ENCODE measurements at regions not wholly inside any gene's neighbourhood (a gene's known extent, or its start where the extent isn't known, plus 50 kb on each side); places are given as distances from the start of the nearest gene placed in this dataset.

DNA sequence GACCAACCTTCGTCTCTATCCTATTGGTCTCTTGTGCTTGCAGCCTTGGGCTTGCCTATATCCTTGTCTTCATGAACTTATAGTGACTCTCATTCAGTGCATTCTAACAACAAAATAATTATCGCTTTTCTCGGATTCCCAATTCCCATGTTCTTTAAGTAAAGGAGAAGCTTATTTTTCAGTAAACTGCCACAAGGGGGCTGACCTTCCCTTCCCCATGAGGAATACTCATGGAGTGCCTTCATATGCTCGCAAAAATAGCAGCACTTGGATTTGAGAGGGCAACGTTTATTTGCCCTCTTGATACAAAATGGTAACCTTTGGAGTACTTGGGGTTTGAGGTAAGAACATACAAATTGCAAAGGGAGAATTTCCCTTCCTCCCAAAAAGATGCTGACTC lies 183.2 kb upstream of the TENT5D start:
- no peak overlapping the region for H3K4me3 Mint-ChIP-seq (ENCODE audit: unreplicated experiment)
- FAIRE-seq = no peak
- no peaks in the 10 kb centered on the region for H3K27me3 Mint-ChIP-seq (ENCODE audit: low read depth, unreplicated experiment)
- Histone ChIP-seq H3K9me3 (ENCODE audit: insufficient read depth, low read depth, low read length) (no peaks in the 10 kb centered on the region), H3K27me3 (ENCODE audit: insufficient read depth, low read length) (no peaks in the 10 kb centered on the region), H4K20me1 (ENCODE audit: insufficient read depth, low read length) (no peaks in the 10 kb centered on the region), H3K36me3 (ENCODE audit: insufficient read depth, low read length) (no peaks in the 10 kb centered on the region), H3K4me3 (ENCODE audit: insufficient read depth, low read depth, low read length) (no peak overlapping the region), H3K79me2 (ENCODE audit: insufficient read depth, low read length) (no peaks in the 10 kb centered on the region), H2AFZ (ENCODE audit: low read depth, low read length) (no peak overlapping the region), H3K9ac (ENCODE audit: low read length) (no peak overlapping the region), H3K4me1 (ENCODE audit: insufficient read depth, low read length) (no peaks in the 10 kb centered on the region), H3K4me2 (ENCODE audit: low read length) (no peak overlapping the region), H3K27ac (ENCODE audit: low read depth, low read length) (no peak overlapping the region)
- no peaks in the 10 kb centered on the region for H3K9me3 Mint-ChIP-seq (ENCODE audit: unreplicated experiment)
- DNase-seq (ENCODE audit: low read depth) = no peak
- peaks cover 2% of the 10 kb centered on the region for H3K4me1 Mint-ChIP-seq (ENCODE audit: low read depth, unreplicated experiment)
- TF ChIP-seq EZH2 (IDR thresholded peaks at IDR 0.05; ENCODE audit: insufficient read depth, low read length) = no peak
- TF ChIP-seq, protein P1, sequence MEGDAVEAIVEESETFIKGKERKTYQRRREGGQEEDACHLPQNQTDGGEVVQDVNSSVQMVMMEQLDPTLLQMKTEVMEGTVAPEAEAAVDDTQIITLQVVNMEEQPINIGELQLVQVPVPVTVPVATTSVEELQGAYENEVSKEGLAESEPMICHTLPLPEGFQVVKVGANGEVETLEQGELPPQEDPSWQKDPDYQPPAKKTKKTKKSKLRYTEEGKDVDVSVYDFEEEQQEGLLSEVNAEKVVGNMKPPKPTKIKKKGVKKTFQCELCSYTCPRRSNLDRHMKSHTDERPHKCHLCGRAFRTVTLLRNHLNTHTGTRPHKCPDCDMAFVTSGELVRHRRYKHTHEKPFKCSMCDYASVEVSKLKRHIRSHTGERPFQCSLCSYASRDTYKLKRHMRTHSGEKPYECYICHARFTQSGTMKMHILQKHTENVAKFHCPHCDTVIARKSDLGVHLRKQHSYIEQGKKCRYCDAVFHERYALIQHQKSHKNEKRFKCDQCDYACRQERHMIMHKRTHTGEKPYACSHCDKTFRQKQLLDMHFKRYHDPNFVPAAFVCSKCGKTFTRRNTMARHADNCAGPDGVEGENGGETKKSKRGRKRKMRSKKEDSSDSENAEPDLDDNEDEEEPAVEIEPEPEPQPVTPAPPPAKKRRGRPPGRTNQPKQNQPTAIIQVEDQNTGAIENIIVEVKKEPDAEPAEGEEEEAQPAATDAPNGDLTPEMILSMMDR (IDR thresholded peaks at IDR 0.05; ENCODE audit: insufficient read depth, low read depth, low read length) = no peak
- H3K27ac Mint-ChIP-seq (ENCODE audit: unreplicated experiment) = no peak overlapping the region
- H3K36me3 Mint-ChIP-seq (ENCODE audit: low read depth, unreplicated experiment) = no peaks in the 10 kb centered on the region

DNA sequence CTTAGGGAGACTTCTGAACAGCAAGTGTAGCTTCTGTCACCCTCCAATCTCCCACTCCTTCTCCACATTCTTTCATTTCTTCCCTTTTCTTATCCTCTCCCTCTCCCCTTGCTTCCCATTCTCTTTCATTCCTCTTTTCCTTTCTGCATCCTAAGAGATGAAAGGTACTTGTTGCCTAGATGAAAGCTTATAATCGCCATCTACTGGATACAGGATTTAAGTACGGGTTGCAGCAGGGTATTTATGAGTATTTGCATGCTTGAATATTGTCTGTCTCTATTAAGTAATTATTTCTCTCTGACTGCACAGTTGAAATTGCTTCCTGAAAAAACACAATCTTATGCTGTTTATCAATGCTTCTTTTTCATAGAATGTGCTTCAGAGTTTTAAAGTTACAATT lies 174.0 kb upstream of the TENT5D start:
- no peak for TF ChIP-seq EZH2 (IDR thresholded peaks at IDR 0.05; ENCODE audit: insufficient read depth, low read length)
- TF ChIP-seq, protein P1 (IDR thresholded peaks at IDR 0.05; ENCODE audit: insufficient read depth, low read depth, low read length) = no peak
- H3K36me3 Mint-ChIP-seq (ENCODE audit: low read depth, unreplicated experiment) = no peaks in the 10 kb centered on the region
- Histone ChIP-seq H3K27ac (ENCODE audit: low read depth, low read length) (no peak overlapping the region), H2AFZ (ENCODE audit: low read depth, low read length) (no peak overlapping the region), H3K27me3 (ENCODE audit: insufficient read depth, low read length) (no peaks in the 10 kb centered on the region), H3K9me3 (ENCODE audit: insufficient read depth, low read depth, low read length) (no peaks in the 10 kb centered on the region), H3K9ac (ENCODE audit: low read length) (no peak overlapping the region), H3K79me2 (ENCODE audit: insufficient read depth, low read length) (no peaks in the 10 kb centered on the region), H3K4me1 (ENCODE audit: insufficient read depth, low read length) (no peaks in the 10 kb centered on the region), H3K4me2 (ENCODE audit: low read length) (no peak overlapping the region), H4K20me1 (ENCODE audit: insufficient read depth, low read length) (no peaks in the 10 kb centered on the region), H3K36me3 (ENCODE audit: insufficient read depth, low read length) (no peaks in the 10 kb centered on the region), H3K4me3 (ENCODE audit: insufficient read depth, low read depth, low read length) (no peak overlapping the region)
- H3K9me3 Mint-ChIP-seq (ENCODE audit: unreplicated experiment) = no peaks in the 10 kb centered on the region
- H3K27me3 Mint-ChIP-seq (ENCODE audit: low read depth, unreplicated experiment) = no peaks in the 10 kb centered on the region
- H3K4me1 Mint-ChIP-seq (ENCODE audit: low read depth, unreplicated experiment) = no peaks in the 10 kb centered on the region
- FAIRE-seq = peak; percentile 72
- no peak overlapping the region for H3K27ac Mint-ChIP-seq (ENCODE audit: unreplicated experiment)
- H3K4me3 Mint-ChIP-seq (ENCODE audit: unreplicated experiment) = no peak overlapping the region
- no peak for DNase-seq (ENCODE audit: low read depth)

- Histone ChIP-seq H3K4me3 (ENCODE audit: insufficient read depth, low read depth, low read length) (no peak overlapping the region), H3K27me3 (ENCODE audit: insufficient read depth, low read length) (no peaks in the 10 kb centered on the region), H3K36me3 (ENCODE audit: insufficient read depth, low read length) (no peaks in the 10 kb centered on the region), H3K4me2 (ENCODE audit: low read length) (no peak overlapping the region), H2AFZ (ENCODE audit: low read depth, low read length) (no peak overlapping the region), H3K79me2 (ENCODE audit: insufficient read depth, low read length) (no peaks in the 10 kb centered on the region), H3K4me1 (ENCODE audit: insufficient read depth, low read length) (no peaks in the 10 kb centered on the region), H3K9me3 (ENCODE audit: insufficient read depth, low read depth, low read length) (no peaks in the 10 kb centered on the region), H3K9ac (ENCODE audit: low read length) (no peak overlapping the region), H3K27ac (ENCODE audit: low read depth, low read length) (no peak overlapping the region), H4K20me1 (ENCODE audit: insufficient read depth, low read length) (no peaks in the 10 kb centered on the region)
- H3K36me3 Mint-ChIP-seq (ENCODE audit: low read depth, unreplicated experiment) = no peaks in the 10 kb centered on the region
- FAIRE-seq (no peak), DNase-seq (ENCODE audit: low read depth) (no peak)
- no peak overlapping the region for H3K27ac Mint-ChIP-seq (ENCODE audit: unreplicated experiment)
- H3K27me3 Mint-ChIP-seq (ENCODE audit: low read depth, unreplicated experiment) = no peaks in the 10 kb centered on the region
- no peaks in the 10 kb centered on the region for H3K4me1 Mint-ChIP-seq (ENCODE audit: low read depth, unreplicated experiment)
- H3K4me3 Mint-ChIP-seq (ENCODE audit: unreplicated experiment) = no peak overlapping the region
- H3K9me3 Mint-ChIP-seq (ENCODE audit: unreplicated experiment) = no peaks in the 10 kb centered on the region
- TF ChIP-seq, protein P1 (IDR thresholded peaks at IDR 0.05; ENCODE audit: insufficient read depth, low read depth, low read length) = no peak
- no peak for TF ChIP-seq EZH2 (IDR thresholded peaks at IDR 0.05; ENCODE audit: insufficient read depth, low read length)
Observed at GRCh38 chrX:80266287-80266686, 154.0 kb upstream of the TENT5D start.
